ENCODE measurements at regions not wholly inside any gene's neighbourhood (a gene's known extent, or its start where the extent isn't known, plus 50 kb on each side); places are given as distances from the start of the nearest gene placed in this dataset.

- DNase-seq, result no peak
These were observed 289.3 kb downstream of the ZNF608 start for GRCh38 chr5:124457101-124457500.

DNA sequence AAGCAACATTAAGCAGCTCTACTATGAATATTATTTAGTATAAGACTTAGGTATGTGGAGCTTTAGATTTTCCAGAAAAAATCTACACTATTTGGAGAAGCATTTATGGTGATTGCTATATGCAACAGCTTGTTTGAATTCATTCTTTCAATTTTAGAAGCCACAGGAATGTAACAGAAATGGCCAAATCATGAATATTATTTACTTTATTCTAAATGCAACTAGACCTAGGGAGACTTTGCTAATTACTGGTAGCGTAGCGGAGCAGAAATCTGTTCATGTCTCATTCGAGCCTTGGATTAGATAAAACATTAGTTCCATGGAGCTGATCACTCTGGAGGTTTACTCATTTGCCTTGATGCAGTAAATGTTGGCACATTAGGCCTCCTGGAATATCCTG, 290.2 kb downstream of the ZNF608 start:
- no peak for DNase-seq

- DNase-seq, result no peak
These were observed 292.4 kb downstream of the ZNF608 start for GRCh38 chr5:124454081-124454480.

- no peak for DNase-seq
These were observed 293.0 kb downstream of the ZNF608 start for GRCh38 chr5:124453221-124454051.

GRCh38 chr5:124452412-124452811, 294.0 kb downstream of the ZNF608 start:
- DNase-seq, result no peak

- DNase-seq, result no peak
These were observed 294.6 kb downstream of the ZNF608 start for GRCh38 chr5:124451721-124452383.

DNA sequence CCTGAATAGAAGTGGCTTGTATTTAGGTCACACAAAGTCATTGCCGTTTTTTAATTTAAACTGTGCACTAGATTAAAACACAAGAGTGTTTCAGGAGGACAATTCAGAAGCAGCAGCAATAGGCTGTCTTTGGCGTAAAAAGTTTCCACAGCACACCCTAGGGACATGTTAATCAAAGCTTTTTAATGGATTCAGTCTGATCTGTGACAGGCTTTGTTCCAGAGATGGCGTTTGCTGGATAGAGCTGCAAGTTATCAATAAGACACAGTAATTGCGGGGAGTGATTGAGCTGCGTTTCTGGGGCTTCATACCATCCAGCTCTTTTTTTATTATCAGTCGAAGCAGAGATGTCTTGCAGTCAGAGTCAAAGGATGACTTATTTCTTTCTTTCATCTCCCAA, 300.3 kb downstream of the ZNF608 start:
- no peak for DNase-seq

DNA sequence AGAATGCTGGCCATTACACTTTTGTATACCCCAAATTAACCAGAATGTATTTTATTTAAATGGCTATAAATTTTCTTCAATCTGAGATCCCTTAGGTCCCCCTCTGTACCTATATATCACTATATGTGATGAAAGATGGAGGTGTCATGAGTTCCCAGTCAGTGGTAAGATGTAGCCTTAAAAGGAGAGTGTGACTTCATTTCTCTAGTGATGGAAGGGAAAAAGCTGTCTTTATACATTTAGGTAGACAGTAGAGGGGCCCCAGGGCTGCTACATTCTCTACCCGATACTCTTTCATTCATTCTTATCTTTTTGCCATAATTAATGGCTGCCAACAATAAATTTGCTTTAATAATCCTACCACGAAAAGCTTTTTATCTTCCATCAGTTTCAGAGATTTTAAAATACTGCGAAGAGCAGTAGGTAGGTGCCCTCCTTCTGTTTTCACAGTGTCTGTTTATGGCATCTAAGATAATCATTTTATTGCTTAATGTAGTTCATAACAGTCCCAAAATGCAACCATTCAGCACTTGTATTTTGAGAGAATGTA, 301.3 kb downstream of the ZNF608 start:
- no peak for DNase-seq

DNA sequence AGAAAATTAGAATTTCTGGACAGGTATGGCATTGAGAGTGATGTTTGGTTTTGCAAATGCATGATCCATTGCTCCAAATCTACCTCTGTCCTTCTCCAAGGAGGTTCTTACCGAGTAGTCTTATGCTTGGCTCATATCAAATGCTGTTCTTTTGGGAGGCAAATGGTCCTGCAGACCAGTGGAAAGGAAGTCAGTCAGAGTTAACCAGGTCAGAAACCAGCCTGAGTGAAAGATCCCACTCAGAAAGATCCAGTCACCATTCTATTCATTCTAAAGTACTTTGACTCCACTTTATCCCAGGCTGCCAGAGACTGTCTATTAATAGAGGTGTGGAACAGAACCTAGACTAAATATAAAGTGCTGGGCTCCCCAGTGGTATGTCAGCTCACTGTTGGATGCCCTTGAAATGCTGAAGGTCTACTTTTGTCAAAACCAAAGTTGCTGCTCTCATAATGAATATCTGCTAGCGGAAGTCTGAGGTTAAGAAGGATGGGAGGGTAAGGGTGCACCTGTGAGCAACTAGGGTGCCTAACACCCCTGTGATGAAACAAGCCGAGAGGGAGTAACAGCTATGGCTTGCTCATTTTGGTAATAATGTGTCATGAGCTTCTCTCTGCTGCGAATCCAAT, 302.2 kb downstream of the ZNF608 start:
- no peak for DNase-seq

DNA sequence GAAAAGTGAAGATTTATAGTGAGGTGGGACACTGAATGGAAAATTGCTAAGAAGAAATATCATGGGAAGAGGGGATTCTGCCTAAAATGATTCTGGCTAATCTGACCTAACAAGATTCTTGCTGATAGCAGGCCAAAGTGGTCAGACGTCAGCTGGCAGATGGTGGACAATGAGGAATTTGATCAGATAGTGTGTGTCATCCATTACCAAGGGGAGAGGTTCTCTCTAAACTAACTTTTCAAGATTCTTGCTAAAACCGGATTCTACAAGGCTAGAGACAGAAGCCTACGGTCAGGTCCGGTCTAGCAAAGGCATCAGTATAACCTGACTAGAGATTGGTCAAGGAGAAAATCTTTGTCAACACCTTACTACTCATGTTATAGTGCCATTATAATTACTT, 306.0 kb downstream of the ZNF608 start:
- DNase-seq, result no peak

DNA sequence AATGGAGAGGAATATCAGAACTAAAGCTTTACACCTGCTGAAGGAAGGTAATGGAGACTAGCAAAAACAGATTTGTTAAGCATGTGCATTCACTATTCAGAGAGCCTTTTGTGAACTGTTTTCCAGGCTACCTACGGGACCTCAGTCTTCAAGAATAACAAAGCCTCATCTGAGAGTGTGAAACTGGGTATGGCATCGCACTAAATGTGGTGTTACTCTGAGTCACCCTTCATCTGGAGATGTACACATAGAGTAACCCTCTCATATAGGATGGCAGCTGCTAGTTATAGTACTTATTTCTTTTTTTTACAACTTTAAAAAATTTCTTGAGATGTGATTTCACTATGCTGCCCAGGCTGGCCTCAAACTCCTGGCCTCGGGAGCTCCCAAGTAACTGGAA, 306.8 kb downstream of the ZNF608 start:
- no peak for DNase-seq

DNA sequence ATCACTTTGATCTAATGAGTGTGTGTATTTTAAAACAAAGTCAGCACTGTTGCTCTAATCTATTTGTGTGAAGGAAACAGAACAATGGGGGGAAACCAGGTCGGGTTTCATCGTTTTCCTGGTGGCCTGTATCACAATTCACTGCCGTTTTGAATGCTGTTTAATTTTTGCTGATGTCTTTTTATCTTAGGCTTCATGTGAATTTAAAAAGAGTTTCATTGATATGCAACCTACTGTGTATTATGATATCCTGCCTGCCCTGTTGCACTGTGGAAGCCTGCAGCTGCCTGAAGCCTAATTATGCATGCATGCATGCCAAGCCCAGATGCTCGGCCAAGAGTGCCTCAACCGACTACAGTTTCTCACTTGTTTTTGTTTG, 307.5 kb downstream of the ZNF608 start:
- DNase-seq, result no peak

- DNase-seq, result no peak
These were observed 308.2 kb downstream of the ZNF608 start for GRCh38 chr5:124438026-124438902.

GRCh38 chr5:124436294-124436693, 310.1 kb downstream of the ZNF608 start:
- DNase-seq, result no peak

- DNase-seq, result no peak
These were observed 313.3 kb downstream of the ZNF608 start for GRCh38 chr5:124433170-124433569.

- no peak for DNase-seq
These were observed 324.9 kb downstream of the ZNF608 start for GRCh38 chr5:124421584-124421983.

DNA sequence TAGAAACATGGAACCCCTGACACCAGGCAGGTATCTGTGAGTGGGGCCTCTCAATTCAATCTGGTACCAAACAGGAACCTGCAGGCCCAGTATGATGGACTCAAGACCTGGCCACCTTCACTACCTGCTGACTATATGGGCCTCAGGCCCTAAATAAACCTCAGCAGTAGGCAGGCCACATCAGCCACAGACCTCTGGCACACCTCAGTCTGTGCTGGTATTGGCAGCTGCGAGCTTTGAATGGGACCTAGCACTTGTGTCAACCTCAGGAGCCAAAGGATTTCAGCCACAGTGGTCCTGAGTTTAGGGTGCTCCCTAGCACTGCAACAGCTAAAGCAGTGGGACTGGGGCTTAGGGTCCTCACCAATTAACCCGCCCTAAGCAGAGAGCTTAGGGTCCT, 325.5 kb downstream of the ZNF608 start:
- DNase-seq, result no peak

DNA sequence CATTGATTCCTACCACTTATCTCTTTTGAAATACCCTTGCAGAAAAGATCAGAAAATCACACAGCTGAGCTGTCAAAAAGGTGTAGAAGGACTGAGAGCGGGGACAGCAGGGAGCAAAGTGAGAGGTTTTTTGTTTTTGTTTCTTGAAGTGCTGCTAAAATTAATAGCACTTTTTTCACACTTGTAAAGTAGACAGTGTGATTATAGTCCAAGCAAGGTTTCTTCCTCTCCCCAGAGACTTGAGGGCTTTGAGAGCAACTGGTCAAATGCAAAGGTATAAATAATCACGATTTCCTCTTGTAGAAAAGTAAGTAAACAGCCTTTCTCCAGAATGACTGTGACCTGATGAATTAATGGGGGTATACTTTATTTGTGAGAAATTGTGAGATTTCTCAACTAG, 326.9 kb downstream of the ZNF608 start:
- no peak for DNase-seq

DNA sequence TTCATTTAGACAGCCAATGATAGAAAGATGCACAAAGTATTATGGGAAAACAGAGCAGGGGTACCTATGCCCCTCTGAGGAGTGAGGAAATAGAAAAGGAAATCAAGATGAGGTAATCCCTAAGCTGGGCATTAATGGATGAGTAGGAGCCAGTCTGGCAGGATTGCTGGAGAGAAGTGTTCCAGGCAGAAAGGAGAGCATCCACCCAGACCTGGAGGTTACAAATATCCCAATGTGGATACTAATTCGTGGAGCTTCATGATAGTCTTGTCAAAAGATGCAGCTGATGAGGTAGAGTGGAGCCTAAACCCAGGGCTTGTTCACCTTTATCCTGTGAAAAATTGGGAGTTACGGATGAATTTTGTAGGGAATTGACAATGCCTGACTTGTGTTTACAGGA, 328.0 kb downstream of the ZNF608 start:
- DNase-seq, result no peak

GRCh38 chr5:124417196-124417595, 329.2 kb downstream of the ZNF608 start:
- DNase-seq, result no peak

GRCh38 chr5:124416627-124417026, 329.8 kb downstream of the ZNF608 start:
- DNase-seq, result no peak

DNA sequence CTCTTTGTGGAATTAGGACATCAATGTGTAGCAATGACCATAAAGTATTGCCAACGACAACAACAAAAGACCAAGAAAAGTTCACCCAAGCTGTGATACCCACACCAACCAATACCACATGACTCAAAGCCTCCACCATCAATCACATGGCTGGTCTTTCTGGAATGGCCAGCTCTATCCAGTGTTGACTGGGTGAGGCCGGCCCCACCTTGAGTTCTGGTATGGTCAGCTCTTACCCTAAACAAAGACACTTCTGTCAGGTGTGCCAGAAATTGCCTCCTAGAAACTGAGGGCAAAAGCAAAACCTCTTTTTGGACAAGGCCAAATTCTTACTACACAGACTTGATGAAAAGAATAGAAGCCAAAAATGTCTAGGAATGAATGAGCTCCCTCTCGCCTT, 331.5 kb downstream of the ZNF608 start:
- no peak for DNase-seq
